ENCODE measurements at regions not wholly inside any gene's neighbourhood (a gene's known extent, or its start where the extent isn't known, plus 50 kb on each side); places are given as distances from the start of the nearest gene placed in this dataset.

- H3K79me2 ChIP-seq (ENCODE audit: low read length) = no peaks in the 10 kb centered on the region
- H3K9ac ChIP-seq (ENCODE audit: low read length) = no peak overlapping the region
- no peak overlapping the region for H3K27ac ChIP-seq (ENCODE audit: low read length)
- H2AFZ ChIP-seq (ENCODE audit: low read length) = no peak overlapping the region
- H4K20me1 ChIP-seq (ENCODE audit: insufficient read depth, low read depth, low read length) = no peaks in the 10 kb centered on the region
- no peak overlapping the region for H3K4me3 ChIP-seq (ENCODE audit: low read length)
- no peaks in the 10 kb centered on the region for H3K36me3 ChIP-seq (ENCODE audit: insufficient read depth, low read length)
- no peaks in the 10 kb centered on the region for H3K9me2 ChIP-seq (replicated peaks; ENCODE audit: insufficient read depth, low read length)
- no peak overlapping the region for H3K4me2 ChIP-seq (ENCODE audit: low read depth, low read length, poor library complexity, severe bottlenecking)
- H3K27me3 ChIP-seq (ENCODE audit: low read length) = no peaks in the 10 kb centered on the region
- H3K9me3 ChIP-seq (ENCODE audit: low read length) = no peaks in the 10 kb centered on the region
- H3K4me1 ChIP-seq (ENCODE audit: low read length) = no peaks in the 10 kb centered on the region
- no peak for DNase-seq
These were observed 127.4 kb upstream of the CTTNBP2 start for GRCh38 chr7:118000480-118001202.

- Histone ChIP-seq H3K79me2 (ENCODE audit: low read length) (no peaks in the 10 kb centered on the region), H2AFZ (ENCODE audit: low read length) (no peak overlapping the region), H3K4me2 (ENCODE audit: low read depth, low read length, poor library complexity, severe bottlenecking) (no peak overlapping the region), H4K20me1 (ENCODE audit: insufficient read depth, low read depth, low read length) (no peaks in the 10 kb centered on the region), H3K9ac (ENCODE audit: low read length) (no peak overlapping the region), H3K27ac (ENCODE audit: low read length) (no peak overlapping the region), H3K4me3 (ENCODE audit: low read length) (no peak overlapping the region), H3K4me1 (ENCODE audit: low read length) (no peaks in the 10 kb centered on the region), H3K9me3 (ENCODE audit: low read length) (no peaks in the 10 kb centered on the region), H3K36me3 (ENCODE audit: insufficient read depth, low read length) (no peaks in the 10 kb centered on the region), H3K9me2 (replicated peaks; ENCODE audit: insufficient read depth, low read length) (no peaks in the 10 kb centered on the region), H3K27me3 (ENCODE audit: low read length) (no peaks in the 10 kb centered on the region)
- no peak for DNase-seq
These were observed 130.2 kb upstream of the CTTNBP2 start for GRCh38 chr7:118003476-118003875.

GRCh38 chr7:118005026-118005425 lies 131.8 kb upstream of the CTTNBP2 start:
- no peak overlapping the region for H3K4me2 ChIP-seq (ENCODE audit: low read depth, low read length, poor library complexity, severe bottlenecking)
- DNase-seq = no peak
- no peak overlapping the region for H2AFZ ChIP-seq (ENCODE audit: low read length)
- H3K79me2 ChIP-seq (ENCODE audit: low read length) = no peaks in the 10 kb centered on the region
- no peaks in the 10 kb centered on the region for H3K36me3 ChIP-seq (ENCODE audit: insufficient read depth, low read length)
- H3K9me2 ChIP-seq (replicated peaks; ENCODE audit: insufficient read depth, low read length) = no peaks in the 10 kb centered on the region
- no peaks in the 10 kb centered on the region for H3K9me3 ChIP-seq (ENCODE audit: low read length)
- H3K4me1 ChIP-seq (ENCODE audit: low read length) = no peaks in the 10 kb centered on the region
- no peak overlapping the region for H3K4me3 ChIP-seq (ENCODE audit: low read length)
- H3K27ac ChIP-seq (ENCODE audit: low read length) = no peak overlapping the region
- H3K9ac ChIP-seq (ENCODE audit: low read length) = no peak overlapping the region
- no peaks in the 10 kb centered on the region for H3K27me3 ChIP-seq (ENCODE audit: low read length)
- H4K20me1 ChIP-seq (ENCODE audit: insufficient read depth, low read depth, low read length) = no peaks in the 10 kb centered on the region

- H4K20me1 ChIP-seq (ENCODE audit: insufficient read depth, low read depth, low read length) = no peaks in the 10 kb centered on the region
- H3K27me3 ChIP-seq (ENCODE audit: low read length) = no peaks in the 10 kb centered on the region
- H3K36me3 ChIP-seq (ENCODE audit: insufficient read depth, low read length) = no peaks in the 10 kb centered on the region
- no peak overlapping the region for H3K4me2 ChIP-seq (ENCODE audit: low read depth, low read length, poor library complexity, severe bottlenecking)
- H3K9me2 ChIP-seq (replicated peaks; ENCODE audit: insufficient read depth, low read length) = no peaks in the 10 kb centered on the region
- no peak for DNase-seq
- no peak overlapping the region for H2AFZ ChIP-seq (ENCODE audit: low read length)
- H3K79me2 ChIP-seq (ENCODE audit: low read length) = no peaks in the 10 kb centered on the region
- no peaks in the 10 kb centered on the region for H3K4me1 ChIP-seq (ENCODE audit: low read length)
- no peaks in the 10 kb centered on the region for H3K9me3 ChIP-seq (ENCODE audit: low read length)
- H3K27ac ChIP-seq (ENCODE audit: low read length) = no peak overlapping the region
- H3K9ac ChIP-seq (ENCODE audit: low read length) = no peak overlapping the region
- H3K4me3 ChIP-seq (ENCODE audit: low read length) = no peak overlapping the region
These were observed 133.7 kb upstream of the CTTNBP2 start for GRCh38 chr7:118006979-118007378.

- no peaks in the 10 kb centered on the region for H3K27me3 ChIP-seq (ENCODE audit: low read length)
- H3K4me2 ChIP-seq (ENCODE audit: low read depth, low read length, poor library complexity, severe bottlenecking) = no peak overlapping the region
- no peaks in the 10 kb centered on the region for H3K4me1 ChIP-seq (ENCODE audit: low read length)
- H2AFZ ChIP-seq (ENCODE audit: low read length) = no peak overlapping the region
- no peaks in the 10 kb centered on the region for H3K9me3 ChIP-seq (ENCODE audit: low read length)
- no peak for DNase-seq
- no peaks in the 10 kb centered on the region for H3K79me2 ChIP-seq (ENCODE audit: low read length)
- H3K9ac ChIP-seq (ENCODE audit: low read length) = no peak overlapping the region
- H3K4me3 ChIP-seq (ENCODE audit: low read length) = no peak overlapping the region
- H3K27ac ChIP-seq (ENCODE audit: low read length) = no peak overlapping the region
- no peaks in the 10 kb centered on the region for H3K9me2 ChIP-seq (replicated peaks; ENCODE audit: insufficient read depth, low read length)
- no peaks in the 10 kb centered on the region for H3K36me3 ChIP-seq (ENCODE audit: insufficient read depth, low read length)
- no peaks in the 10 kb centered on the region for H4K20me1 ChIP-seq (ENCODE audit: insufficient read depth, low read depth, low read length)
These were observed 136.2 kb upstream of the CTTNBP2 start for GRCh38 chr7:118009419-118009818.

GRCh38 chr7:118011652-118012051 lies 138.4 kb upstream of the CTTNBP2 start:
- no peaks in the 10 kb centered on the region for H3K79me2 ChIP-seq (ENCODE audit: low read length)
- no peak for DNase-seq
- no peaks in the 10 kb centered on the region for H3K36me3 ChIP-seq (ENCODE audit: insufficient read depth, low read length)
- no peaks in the 10 kb centered on the region for H3K4me1 ChIP-seq (ENCODE audit: low read length)
- H3K9ac ChIP-seq (ENCODE audit: low read length) = no peak overlapping the region
- no peaks in the 10 kb centered on the region for H3K9me3 ChIP-seq (ENCODE audit: low read length)
- H4K20me1 ChIP-seq (ENCODE audit: insufficient read depth, low read depth, low read length) = no peaks in the 10 kb centered on the region
- no peak overlapping the region for H2AFZ ChIP-seq (ENCODE audit: low read length)
- no peaks in the 10 kb centered on the region for H3K9me2 ChIP-seq (replicated peaks; ENCODE audit: insufficient read depth, low read length)
- H3K4me2 ChIP-seq (ENCODE audit: low read depth, low read length, poor library complexity, severe bottlenecking) = no peak overlapping the region
- H3K27me3 ChIP-seq (ENCODE audit: low read length) = no peaks in the 10 kb centered on the region
- H3K4me3 ChIP-seq (ENCODE audit: low read length) = no peak overlapping the region
- no peak overlapping the region for H3K27ac ChIP-seq (ENCODE audit: low read length)

- no peaks in the 10 kb centered on the region for H4K20me1 ChIP-seq (ENCODE audit: insufficient read depth, low read depth, low read length)
- H3K79me2 ChIP-seq (ENCODE audit: low read length) = no peaks in the 10 kb centered on the region
- no peak overlapping the region for H2AFZ ChIP-seq (ENCODE audit: low read length)
- no peaks in the 10 kb centered on the region for H3K27me3 ChIP-seq (ENCODE audit: low read length)
- H3K27ac ChIP-seq (ENCODE audit: low read length) = no peak overlapping the region
- H3K4me3 ChIP-seq (ENCODE audit: low read length) = no peak overlapping the region
- H3K9me3 ChIP-seq (ENCODE audit: low read length) = no peaks in the 10 kb centered on the region
- no peaks in the 10 kb centered on the region for H3K36me3 ChIP-seq (ENCODE audit: insufficient read depth, low read length)
- H3K9ac ChIP-seq (ENCODE audit: low read length) = no peak overlapping the region
- DNase-seq = no peak
- no peak overlapping the region for H3K4me2 ChIP-seq (ENCODE audit: low read depth, low read length, poor library complexity, severe bottlenecking)
- no peaks in the 10 kb centered on the region for H3K9me2 ChIP-seq (replicated peaks; ENCODE audit: insufficient read depth, low read length)
- H3K4me1 ChIP-seq (ENCODE audit: low read length) = no peaks in the 10 kb centered on the region
These were observed 140.2 kb upstream of the CTTNBP2 start for GRCh38 chr7:118013252-118014010.

- no peaks in the 10 kb centered on the region for H4K20me1 ChIP-seq (ENCODE audit: insufficient read depth, low read depth, low read length)
- H3K36me3 ChIP-seq (ENCODE audit: insufficient read depth, low read length) = no peaks in the 10 kb centered on the region
- no peaks in the 10 kb centered on the region; the same call in 1 of the 2 replicates for H3K9me3 ChIP-seq (ENCODE audit: low read length)
- no peak overlapping the region for H3K4me3 ChIP-seq (ENCODE audit: low read length)
- H3K9ac ChIP-seq (ENCODE audit: low read length) = no peak overlapping the region
- H2AFZ ChIP-seq (ENCODE audit: low read length) = no peak overlapping the region
- no peak for DNase-seq
- H3K79me2 ChIP-seq (ENCODE audit: low read length) = no peaks in the 10 kb centered on the region
- H3K4me2 ChIP-seq (ENCODE audit: low read depth, low read length, poor library complexity, severe bottlenecking) = no peak overlapping the region
- H3K27me3 ChIP-seq (ENCODE audit: low read length) = no peaks in the 10 kb centered on the region
- no peaks in the 10 kb centered on the region for H3K9me2 ChIP-seq (replicated peaks; ENCODE audit: insufficient read depth, low read length)
- H3K4me1 ChIP-seq (ENCODE audit: low read length) = no peaks in the 10 kb centered on the region
- H3K27ac ChIP-seq (ENCODE audit: low read length) = no peak overlapping the region
These were observed 149.3 kb upstream of the CTTNBP2 start for GRCh38 chr7:118022546-118022945.

Data from Karpas-422 (cell line).